GM10266 (cell line): ENCODE measurements at regions not wholly inside any gene's neighbourhood (a gene's known extent, or its start where the extent isn't known, plus 50 kb on each side); places are given as distances from the start of the nearest gene placed in this dataset.
"Not testable (repeated sequence)": the region's sequence is repeated elsewhere in the genome, so short reads cannot be mapped to it uniquely, and the experiment has no call there.

Source experiments
- DNase-seq: peaks from one replicate; pipeline ENCODE4 v3.0.0; 2012; ENCODE audit errors: extremely low spot score
- CTCF ChIP-seq: IDR thresholded peaks from 2 replicates; pipeline ENCODE4 v1.5.1; 2012; ENCODE audit warnings: mild to moderate bottlenecking, low read depth; ENCODE audit not compliant: control insufficient read depth, insufficient read depth; ENCODE audit errors: missing control alignments

- no peak for TF ChIP-seq CTCF
- DNase-seq = no peak
These were observed 173.9 kb downstream of the C9orf50 start for GRCh38 chr9:129446828-129447550.

GRCh38 chr9:129445794-129446306 lies 175.1 kb downstream of the C9orf50 start:
- TF ChIP-seq CTCF = no peak
- DNase-seq = no peak

- not testable (repeated sequence) for DNase-seq
These were observed 177.3 kb downstream of the C9orf50 start for GRCh38 chr9:129443515-129444164.

- TF ChIP-seq CTCF = no peak
- DNase-seq = no peak
These were observed 177.9 kb downstream of the C9orf50 start for GRCh38 chr9:129442803-129443511.

GRCh38 chr9:129441852-129442251 lies 179.0 kb downstream of the C9orf50 start:
- no peak for TF ChIP-seq CTCF
- DNase-seq = no peak

GRCh38 chr9:129440435-129441186 lies 180.3 kb downstream of the C9orf50 start:
- DNase-seq = no peak

More at GRCh38 chr9:129440435-129441186, 180.3 kb downstream of the C9orf50 start:
- TF ChIP-seq CTCF = no peak
